IMR-90 (cell line): ENCODE measurements at regions not wholly inside any gene's neighbourhood (a gene's known extent, or its start where the extent isn't known, plus 50 kb on each side); places are given as distances from the start of the nearest gene placed in this dataset.

Experiments used
- ATAC-seq: fragments of 200-7000 bp; cut with Tn5 transposase; 2 replicates; pipeline ENCODE4 v1.9.1; 2020; ENCODE audit warnings: low read depth, mild to moderate bottlenecking, moderate library complexity
- BruUV-seq: library from RNA; stranded (reverse); fragments of 400-500 nt; replicated peaks from 2 replicates; lab custom pipeline; 2021; lab: Mats Ljungman, UMichigan
- CTCF ChIA-PET: fragments of 300-600 bp; formaldehyde crosslinking; extraction: SDS; loops from one replicate; lab custom pipeline; 2021; ENCODE audit warnings: antibody characterized with exemption; lab: Yijun Ruan, JAX
- POLR2A ChIA-PET: fragments of 300-600 bp; sonication (Branson Sonifier 250); formaldehyde crosslinking; loops from one replicate; lab custom pipeline; 2022; ENCODE audit warnings: antibody characterized with exemption; ENCODE audit not compliant: unreplicated experiment; lab: Charles Lee
- DNase-seq: peaks from one replicate; pipeline ENCODE4 v3.0.0; 2013
- H2AFZ ChIP-seq: replicated peaks from 2 replicates; pipeline ENCODE3; 2013; ENCODE audit warnings: low read length, mild to moderate bottlenecking; ENCODE audit not compliant: poor library complexity
- H2AK5ac ChIP-seq: 2 replicates; pipeline ENCODE4 v1.6.1; 2013; ENCODE audit warnings: low read depth, low read length, inconsistent platforms
- H2AK9ac ChIP-seq: replicated peaks from 2 replicates; pipeline ENCODE3; 2013; ENCODE audit warnings: mild to moderate bottlenecking, low read depth, low read length, moderate library complexity; ENCODE audit not compliant: poor library complexity
- H2BK120ac ChIP-seq: 2 replicates; pipeline ENCODE4 v1.6.1; 2013; ENCODE audit warnings: low read depth, low read length, inconsistent platforms
- H2BK15ac ChIP-seq: 3 replicates; pipeline ENCODE4 v1.6.1; 2013; ENCODE audit warnings: low read depth, low read length, inconsistent platforms
- H2BK20ac ChIP-seq: 2 replicates; pipeline ENCODE4 v1.6.1; 2013; ENCODE audit warnings: low read depth, mild to moderate bottlenecking, inconsistent platforms, low read length, moderate library complexity
- H2BK5ac ChIP-seq: 2 replicates; pipeline ENCODE4 v1.6.1; 2013; ENCODE audit warnings: mild to moderate bottlenecking, low read depth, low read length, inconsistent platforms; ENCODE audit not compliant: poor library complexity, severe bottlenecking
- H3K14ac ChIP-seq: replicated peaks from 2 replicates; pipeline ENCODE4 v1.6.1; 2013; ENCODE audit warnings: low read depth, low read length, inconsistent platforms
- H3K18ac ChIP-seq: 2 replicates; pipeline ENCODE4 v1.6.1; 2013; ENCODE audit warnings: low read depth, low read length, control low read depth
- H3K23ac ChIP-seq: 2 replicates; pipeline ENCODE4 v1.6.1; 2013; ENCODE audit warnings: low read depth, low read length, inconsistent platforms
- H3K27ac ChIP-seq: 2 replicates; pipeline ENCODE4 v1.5.1; 2013; ENCODE audit warnings: mild to moderate bottlenecking, control low read depth, low read length; ENCODE audit not compliant: insufficient read depth
- H3K27me3 ChIP-seq: 2 replicates; pipeline ENCODE4 v1.6.1; 2013; ENCODE audit warnings: low read length; ENCODE audit not compliant: control insufficient read depth, insufficient read depth
- H3K36me3 ChIP-seq: 2 replicates; pipeline ENCODE4 v1.6.1; 2013; ENCODE audit warnings: low read length, mixed read lengths; ENCODE audit not compliant: control insufficient read depth, insufficient read depth
- H3K4ac ChIP-seq: 2 replicates; pipeline ENCODE4 v1.6.1; 2013; ENCODE audit warnings: low read depth, low read length, inconsistent platforms
- H3K4me1 ChIP-seq: 2 replicates; pipeline ENCODE4 v1.6.1; 2013; ENCODE audit warnings: low read length, mixed read lengths; ENCODE audit not compliant: control insufficient read depth, insufficient read depth
- H3K4me2 ChIP-seq: 2 replicates; pipeline ENCODE4 v1.6.1; 2013; ENCODE audit warnings: low read depth, mild to moderate bottlenecking, control low read depth, low read length, moderate library complexity
- H3K4me3 ChIP-seq: 2 replicates; pipeline ENCODE4 v1.5.1; 2013; ENCODE audit warnings: low read depth, mild to moderate bottlenecking, control low read depth, low read length, moderate library complexity; ENCODE audit not compliant: insufficient read depth
- H3K56ac ChIP-seq: 2 replicates; pipeline ENCODE4 v1.6.1; 2013; ENCODE audit warnings: low read length, inconsistent platforms; ENCODE audit not compliant: insufficient read depth; ENCODE audit errors: extremely low read depth
- H3K79me1 ChIP-seq, 2 experiments: 2 replicates each; pipeline ENCODE4 v1.6.1; 2013; ENCODE audit warnings: low read length in 2 of 2, inconsistent platforms in 1 of 2, low read depth in 1 of 2
- H3K9ac ChIP-seq: 2 replicates; pipeline ENCODE4 v1.6.1; 2013; ENCODE audit warnings: low read depth, low read length, control low read depth
- H3K9me1 ChIP-seq: 2 replicates; pipeline ENCODE4 v1.6.1; 2013; ENCODE audit warnings: low read length, inconsistent platforms; ENCODE audit not compliant: insufficient read depth
- H3K9me3 ChIP-seq: 2 replicates; pipeline ENCODE4 v1.6.1; 2013; ENCODE audit warnings: low read length; ENCODE audit not compliant: control insufficient read depth, insufficient read depth
- H4K20me1 ChIP-seq: 2 replicates; pipeline ENCODE4 v1.6.1; 2013; ENCODE audit warnings: low read length, inconsistent platforms; ENCODE audit not compliant: insufficient read depth
- H4K5ac ChIP-seq: 2 replicates; pipeline ENCODE4 v1.6.1; 2013; ENCODE audit warnings: mild to moderate bottlenecking, low read depth, low read length, control low read depth
- H4K8ac ChIP-seq, 2 experiments: 2 replicates each; pipeline ENCODE4 v1.6.1; 2013; ENCODE audit warnings: low read depth in 2 of 2, low read length in 2 of 2, control low read depth in 1 of 2, inconsistent platforms in 1 of 2
- H4K91ac ChIP-seq: 2 replicates; pipeline ENCODE4 v1.6.1; 2013; ENCODE audit warnings: low read depth, low read length, inconsistent platforms; ENCODE audit not compliant: insufficient read depth
- BHLHE40 ChIP-seq: fragments of 150-350 bp; IDR thresholded peaks from 2 replicates; pipeline ENCODE4 v1.6.1; 2016; ENCODE audit warnings: mild to moderate bottlenecking, low read depth, low read length
- CEBPB ChIP-seq: IDR thresholded peaks from 2 replicates; pipeline ENCODE4 v1.6.1; 2012; ENCODE audit warnings: low read depth, low read length, improper control_type of control experiment
- CHD1 ChIP-seq: IDR thresholded peaks from 2 replicates; pipeline ENCODE4 v1.6.1; 2012; ENCODE audit warnings: low read depth, low read length, improper control_type of control experiment
- CTCF ChIP-seq: conservative IDR thresholded peaks from 2 replicates; pipeline ENCODE4 v1.5.1; 2012; ENCODE audit warnings: mild to moderate bottlenecking, low read depth, low read length, improper control_type of control experiment
- FOS ChIP-seq: fragments of 150-350 bp; IDR thresholded peaks from 2 replicates; pipeline ENCODE4 v1.6.1; 2016; ENCODE audit warnings: low read depth, low read length
- MAFK ChIP-seq: IDR thresholded peaks from 2 replicates; pipeline ENCODE4 v1.6.1; 2012; ENCODE audit warnings: low read depth, low read length, improper control_type of control experiment
- MAZ ChIP-seq: IDR thresholded peaks from 2 replicates; pipeline ENCODE4 v1.6.1; 2012; ENCODE audit warnings: low read depth, mild to moderate bottlenecking, low read length, improper control_type of control experiment, moderate library complexity, borderline replicate concordance
- MXI1 ChIP-seq: IDR thresholded peaks from 2 replicates; pipeline ENCODE4 v1.6.1; 2012; ENCODE audit warnings: low read depth, mild to moderate bottlenecking, low read length, moderate library complexity, borderline replicate concordance
- NFE2L2 ChIP-seq: fragments of 150-350 bp; IDR thresholded peaks from 2 replicates; pipeline ENCODE4 v1.6.1; 2016; ENCODE audit warnings: low read depth, mild to moderate bottlenecking, low read length
- POLR2A ChIP-seq: IDR thresholded peaks from 2 replicates; pipeline ENCODE4 v1.6.1; 2012; ENCODE audit warnings: mild to moderate bottlenecking, low read depth, low read length
- RAD21 ChIP-seq: IDR thresholded peaks from 2 replicates; pipeline ENCODE4 v1.6.1; 2012; ENCODE audit warnings: low read length, improper control_type of control experiment
- RCOR1 ChIP-seq: IDR thresholded peaks from 2 replicates; pipeline ENCODE4 v1.6.1; 2012; ENCODE audit warnings: mild to moderate bottlenecking, low read length, improper control_type of control experiment; ENCODE audit not compliant: insufficient replicate concordance
- RFX5 ChIP-seq: IDR thresholded peaks from 2 replicates; pipeline ENCODE4 v1.8.0; 2012; ENCODE audit warnings: low read depth, mild to moderate bottlenecking, low read length, moderate library complexity
- SMC3 ChIP-seq: fragments of 150-350 bp; IDR thresholded peaks from 2 replicates; pipeline ENCODE4 v1.6.1; 2016; ENCODE audit warnings: low read depth, mild to moderate bottlenecking, antibody characterized with exemption, low read length, moderate library complexity
- USF2 ChIP-seq: fragments of 150-350 bp; IDR thresholded peaks from 2 replicates; pipeline ENCODE4 v1.6.1; 2017; ENCODE audit warnings: mild to moderate bottlenecking, antibody characterized with exemption, low read length, low read depth
- WGBS, 2 experiments: methylation state at CpG; one replicate each; pipeline versions ENCODE4 v1.1.5 to v1.1.7; 2013; ENCODE audit warnings: missing lambda C conversion rate in 2 of 2; ENCODE audit not compliant: insufficient read length in 1 of 2; ENCODE audit errors: extremely low coverage in 2 of 2; 5-methylcytosine and 5-hydroxymethylcytosine counted together
- dilution Hi-C: fragments of 300-500 bp; cut with HindIII; formaldehyde crosslinking; loops from one replicate; pipeline ENCODE4 v1.14.3; 2018; ENCODE audit warnings: low sequenced_read_pairs; ENCODE audit not compliant: unreplicated experiment
- in situ Hi-C: fragments of 300-500 bp; cut with MboI; formaldehyde crosslinking; loops from 3 replicates; pipeline ENCODE4 v1.14.3; 2019; ENCODE audit warnings: low sequenced_read_pairs, inconsistent platforms, mixed read lengths
- intact Hi-C: fragments of 100-400 bp; cut with micrococcal nuclease; formaldehyde crosslinking; loops from 2 replicates; pipeline ENCODE4 v1.10.0; 2022
- TF ChIP-seq, protein P1 (sequence below): fragments of 150-350 bp; IDR thresholded peaks from 2 replicates; pipeline ENCODE4 v1.6.1; 2016; ENCODE audit warnings: low read depth, mild to moderate bottlenecking, low read length, moderate library complexity, borderline replicate concordance

- H4K91ac ChIP-seq = no peak overlapping the region
These were observed 140.6 kb upstream of the PALS2 start for GRCh38 chr7:24432677-24433076.

More at GRCh38 chr7:24432677-24433076, 140.6 kb upstream of the PALS2 start:
- Histone ChIP-seq H3K4ac (no peak overlapping the region), H3K9me1 (no peaks in the 10 kb centered on the region), H3K56ac (no peak overlapping the region), H2AK9ac (no peak overlapping the region), H3K27me3 (no peaks in the 10 kb centered on the region), H2AFZ (no peak overlapping the region), H3K9me3 (no peaks in the 10 kb centered on the region), H4K8ac (no peak overlapping the region), H3K14ac (no peak overlapping the region), H3K4me3 (no peak overlapping the region), H2AK5ac (no peak overlapping the region), H3K9ac (no peak overlapping the region), H4K20me1 (no peaks in the 10 kb centered on the region), H3K4me1 (no peaks in the 10 kb centered on the region), H3K23ac (no peak overlapping the region), H3K27ac (no peak overlapping the region), H2BK120ac (no peak overlapping the region), H2BK20ac (no peak overlapping the region), H4K5ac (no peak overlapping the region), H2BK5ac (no peak overlapping the region), H3K36me3 (no peaks in the 10 kb centered on the region), H3K4me2 (no peak overlapping the region), H3K79me1 (no peaks in the 10 kb centered on the region), H3K18ac (no peak overlapping the region), H2BK15ac (no peak overlapping the region)
- in situ Hi-C loops = no loop called here
- dilution Hi-C loops = no loop called here
- CTCF ChIA-PET = no interaction called here
- DNase-seq = no peak
- POLR2A ChIA-PET = no interaction called here
- BruUV-seq = no TSS peak
- intact Hi-C loops = no loop called here
- WGBS, 2 experiments = 96% methylated on average over 20 of the region's 30 CpGs; no CpG with 5 or more reads in 1 of the 2 experiments
- TF ChIP-seq RFX5 (no peak), FOS (no peak), USF2 (no peak), MAZ (no peak), CTCF (no peak), RCOR1 (no peak), MAFK (no peak), CEBPB (no peak), MXI1 (no peak), RAD21 (no peak), SMC3 (no peak), NFE2L2 (no peak), CHD1 (no peak), POLR2A (no peak), BHLHE40 (no peak)
- TF ChIP-seq, protein P1, sequence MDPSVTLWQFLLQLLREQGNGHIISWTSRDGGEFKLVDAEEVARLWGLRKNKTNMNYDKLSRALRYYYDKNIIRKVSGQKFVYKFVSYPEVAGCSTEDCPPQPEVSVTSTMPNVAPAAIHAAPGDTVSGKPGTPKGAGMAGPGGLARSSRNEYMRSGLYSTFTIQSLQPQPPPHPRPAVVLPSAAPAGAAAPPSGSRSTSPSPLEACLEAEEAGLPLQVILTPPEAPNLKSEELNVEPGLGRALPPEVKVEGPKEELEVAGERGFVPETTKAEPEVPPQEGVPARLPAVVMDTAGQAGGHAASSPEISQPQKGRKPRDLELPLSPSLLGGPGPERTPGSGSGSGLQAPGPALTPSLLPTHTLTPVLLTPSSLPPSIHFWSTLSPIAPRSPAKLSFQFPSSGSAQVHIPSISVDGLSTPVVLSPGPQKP = no peak
- ATAC-seq = no peak
